HepG2 (cell line): ENCODE measurements at regions not wholly inside any gene's neighbourhood (a gene's known extent, or its start where the extent isn't known, plus 50 kb on each side); places are given as distances from the start of the nearest gene placed in this dataset.

Experiments
- ATAC-seq: fragments of 200-7000 bp; cut with Tn5 transposase; 3 replicates; pipeline ENCODE4 v1.9.1; 2020; ENCODE audit warnings: mild to moderate bottlenecking, moderate library complexity
- BruUV-seq: library from RNA; stranded (reverse); fragments of 400-500 nt; replicated peaks from 2 replicates; lab custom pipeline; 2021; lab: Mats Ljungman, UMichigan
- CTCF ChIA-PET: fragments of 300-600 bp; formaldehyde crosslinking; extraction: SDS; loops from one replicate; lab custom pipeline; 2021; ENCODE audit warnings: low total read pairs, inconsistent platforms, low intra/inter-chr PET ratio; lab: Yijun Ruan, JAX
- POLR2A ChIA-PET: fragments of 350-600 bp; sonication (Branson Sonifier 250); formaldehyde crosslinking; loops from one replicate; lab custom pipeline; 2020; ENCODE audit warnings: antibody characterized with exemption, inconsistent platforms; lab: Yijun Ruan, JAX
- DNase-seq: peaks from one replicate; pipeline ENCODE4 v3.0.0-alpha.2; 2015; ENCODE audit warnings: low spot score
- FAIRE-seq: peaks from 3 replicates; lab custom pipeline; 2011; peaks lifted over from hg19 to GRCh38; lab: Jason Lieb, UNC
- H2AFZ ChIP-seq: one replicate; pipeline ENCODE4 v1.6.1; 2011; ENCODE audit warnings: low read length, inconsistent platforms
- H3K27ac ChIP-seq: fragments of 300-600 bp; 3 replicates; pipeline ENCODE4 v1.8.0; 2011; ENCODE audit warnings: mixed run types, mild to moderate bottlenecking, mixed read lengths, low read length, inconsistent platforms; ENCODE audit not compliant: insufficient read depth; ENCODE audit errors: extremely low read length
- H3K27me3 ChIP-seq, 2 experiments: fragments of 200-600 bp in 1 of 2; 2 replicates in 1 of 2; 3 replicates in 1 of 2; pipeline versions ENCODE4 v1.6.0 to v1.8.0; 2011; ENCODE audit warnings: low read length in 2 of 2, mild to moderate bottlenecking in 2 of 2, moderate library complexity in 2 of 2, inconsistent platforms in 1 of 2; ENCODE audit not compliant: insufficient read depth in 2 of 2, control insufficient read depth in 1 of 2
- H3K36me3 ChIP-seq, 2 experiments: fragments of 200-600 bp in 1 of 2; replicated peaks in 1 of 2; 2 replicates in 1 of 2; 3 replicates in 1 of 2; pipeline versions ENCODE4 v1.5.1 to v1.8.0; 2011; ENCODE audit warnings: low read length in 2 of 2, inconsistent platforms in 1 of 2; ENCODE audit not compliant: insufficient read depth in 2 of 2, control insufficient read depth in 1 of 2
- H3K4me1 ChIP-seq: 2 replicates; pipeline ENCODE4 v1.5.1; 2012; ENCODE audit warnings: low read length, inconsistent platforms; ENCODE audit not compliant: insufficient read depth
- H3K4me2 ChIP-seq: 2 replicates; pipeline ENCODE4 v1.6.0; 2011; ENCODE audit warnings: low read depth, low read length, inconsistent platforms
- H3K4me3 ChIP-seq, 3 experiments: fragments of 200-600 bp in 1 of 3; sonication (generic), shearing (Covaris generic) in 1 of 3; replicated peaks in 1 of 3; 2 replicates each; pipeline ENCODE4 v1.5.1; 2011 to 2016; ENCODE audit warnings: low read length in 3 of 3, inconsistent platforms in 2 of 3, low read depth in 2 of 3, mild to moderate bottlenecking in 2 of 3, control low read depth in 1 of 3, mixed read lengths in 1 of 3; ENCODE audit not compliant: insufficient read depth in 1 of 3
- H3K79me2 ChIP-seq: one replicate; pipeline ENCODE4 v1.6.1; 2011; ENCODE audit warnings: low read length, inconsistent platforms; ENCODE audit not compliant: insufficient read depth
- H3K9ac ChIP-seq: 2 replicates; pipeline ENCODE4 v1.6.0; 2011; ENCODE audit warnings: mild to moderate bottlenecking, low read depth, low read length, inconsistent platforms; ENCODE audit not compliant: insufficient read depth
- H3K9me3 ChIP-seq: 2 replicates; pipeline ENCODE4 v1.5.1; 2012; ENCODE audit warnings: mild to moderate bottlenecking, low read length
- H4K20me1 ChIP-seq: 2 replicates; pipeline ENCODE4 v1.6.0; 2011; ENCODE audit warnings: inconsistent platforms, mild to moderate bottlenecking, low read length, moderate library complexity; ENCODE audit not compliant: insufficient read depth
- ADNP ChIP-seq: sonication (generic); formaldehyde crosslinking; IDR thresholded peaks from 2 replicates; pipeline ENCODE4 v1.4.0; 2020; ENCODE audit warnings: missing genetic modification reagents
- FLYWCH1 ChIP-seq: sonication (generic); formaldehyde crosslinking; IDR thresholded peaks from 2 replicates; pipeline ENCODE4 v1.8.1; 2023; ENCODE audit warnings: mild to moderate bottlenecking, missing genetic modification reagents
- REL ChIP-seq: sonication (generic); formaldehyde crosslinking; conservative IDR thresholded peaks from 2 replicates; pipeline ENCODE4 v1.8.0; 2022; ENCODE audit warnings: mild to moderate bottlenecking, missing genetic modification reagents, moderate library complexity
- ZBTB44 ChIP-seq: sonication (generic); formaldehyde crosslinking; IDR thresholded peaks from 2 replicates; pipeline ENCODE4 v1.4.0; 2020; ENCODE audit warnings: missing genetic modification reagents
- ZNF232 ChIP-seq: sonication (generic); formaldehyde crosslinking; IDR thresholded peaks from 2 replicates; pipeline ENCODE4 v1.4.0; 2020; ENCODE audit warnings: missing genetic modification reagents, borderline replicate concordance
- ZNF512B ChIP-seq: sonication (generic); formaldehyde crosslinking; IDR thresholded peaks from 2 replicates; pipeline ENCODE4 v1.5.1; 2020; ENCODE audit warnings: missing genetic modification reagents, mild to moderate bottlenecking, borderline replicate concordance
- ZNF644 ChIP-seq: IDR thresholded peaks from 2 replicates; pipeline ENCODE4 v1.6.1; 2016; ENCODE audit warnings: low read depth
- ZSCAN29 ChIP-seq: sonication (generic); formaldehyde crosslinking; conservative IDR thresholded peaks from 2 replicates; pipeline ENCODE4 v1.4.0; 2020; ENCODE audit warnings: mild to moderate bottlenecking, missing genetic modification reagents
- WGBS: methylation state at CpG from one replicate; pipeline ENCODE4 v1.1.6; 2017; ENCODE audit warnings: low lambda C conversion rate; 5-methylcytosine and 5-hydroxymethylcytosine counted together
- in situ Hi-C: cut with HindIII; loops from 2 replicates; pipeline ENCODE4 v1.10.0; 2017; ENCODE audit warnings: low pct_unique_long_range_greater_than_20kb; ENCODE audit not compliant: extremely low pct_ligation_motif_present
- intact Hi-C: fragments of 100-400 bp; cut with micrococcal nuclease; formaldehyde crosslinking; loops from one replicate; pipeline ENCODE4 v1.10.0; 2022; ENCODE audit not compliant: unreplicated experiment

GRCh38 chr22:27602390-27602789 lies 199.2 kb downstream of the MN1 start:
- WGBS, result 26% methylated on average over 6 of the region's 6 CpGs
- CTCF ChIA-PET, result no interaction called here
- no TSS peak for BruUV-seq

GRCh38 chr22:27603111-27603799 lies 198.3 kb downstream of the MN1 start:
- ChIA-PET POLR2A (no interaction called here), CTCF (no interaction called here)
- ATAC-seq, result no peak
- in situ Hi-C loops, result no loop called here
- intact Hi-C loops, result no loop called here
- Histone ChIP-seq H3K9ac (no peak overlapping the region), H3K27ac (no peak overlapping the region), H3K4me1 (no peaks in the 10 kb centered on the region), H3K27me3 (no peaks in the 10 kb centered on the region; a peak in 2 of 5 replicates), H3K9me3 (no peaks in the 10 kb centered on the region), H4K20me1 (no peaks in the 10 kb centered on the region)
- WGBS, result 60% methylated on average over 11 of the region's 11 CpGs
- TF ChIP-seq ZNF512B (CRISPR knock-in tag) (no peak), ZNF232 (CRISPR knock-in tag) (no peak), FLYWCH1 (no peak), ADNP (CRISPR knock-in tag) (no peak), ZSCAN29 (CRISPR knock-in tag) (no peak)
- TF ChIP-seq, all 625 proteins: peak for 0
- H3K4me2 ChIP-seq, result no peak overlapping the region
- BruUV-seq, result no TSS peak
- FAIRE-seq, result no peak
- H3K79me2 ChIP-seq, result no peaks in the 10 kb centered on the region
- H3K4me3 ChIP-seq, result no peak overlapping the region
- H2AFZ ChIP-seq, result no peak overlapping the region
- no peaks in the 10 kb centered on the region for H3K36me3 ChIP-seq
- DNase-seq, result no peak

More at GRCh38 chr22:27602390-27602789, 199.2 kb downstream of the MN1 start:
- no peak overlapping the region for H3K27ac ChIP-seq
- in situ Hi-C loops (no loop called here), intact Hi-C loops (no loop called here)
- H3K9ac ChIP-seq, result no peak overlapping the region
- no peak overlapping the region for H2AFZ ChIP-seq
- FAIRE-seq (no peak), ATAC-seq (no peak), DNase-seq (no peak)
- no peak overlapping the region for H3K4me3 ChIP-seq
- TF ChIP-seq ZBTB44 (no peak), ZNF644 (CRISPR knock-in tag) (no peak), REL (CRISPR knock-in tag) (no peak)
- no peaks in the 10 kb centered on the region for H3K9me3 ChIP-seq
- no peaks in the 10 kb centered on the region for H3K4me1 ChIP-seq
- H3K79me2 ChIP-seq, result no peaks in the 10 kb centered on the region
- H3K36me3 ChIP-seq, result no peaks in the 10 kb centered on the region
- no peaks in the 10 kb centered on the region for H4K20me1 ChIP-seq
- H3K27me3 ChIP-seq, result no peaks in the 10 kb centered on the region; a peak in 2 of 5 replicates
- H3K4me2 ChIP-seq, result no peak overlapping the region
- POLR2A ChIA-PET, result no interaction called here
